SU-DHL-6 (cell line): ENCODE measurements at regions not wholly inside any gene's neighbourhood (a gene's known extent, or its start where the extent isn't known, plus 50 kb on each side); places are given as distances from the start of the nearest gene placed in this dataset.

Source experiments
- H2AFZ ChIP-seq: fragments of 200-600 bp; sonication (generic); 2 replicates; pipeline ENCODE4 v1.6.1; 2014; ENCODE audit warnings: low read depth, mild to moderate bottlenecking, moderate library complexity, mixed read lengths, antibody characterized with exemption, low read length; ENCODE audit not compliant: severe bottlenecking
- H3F3A ChIP-seq: fragments of 200-600 bp; shearing (Covaris generic); 2 replicates; pipeline ENCODE4 v1.6.0; 2016; ENCODE audit warnings: antibody characterized with exemption, mild to moderate bottlenecking; ENCODE audit not compliant: insufficient read depth
- H3K27ac ChIP-seq: fragments of 200-600 bp; sonication (generic); 2 replicates; pipeline ENCODE4 v1.5.1; 2016; ENCODE audit warnings: low read depth, mild to moderate bottlenecking, low read length, moderate library complexity, mixed read lengths
- H3K27me3 ChIP-seq: fragments of 200-600 bp; sonication (generic), shearing (Covaris generic); 2 replicates; pipeline ENCODE4 v1.6.0; 2014; ENCODE audit warnings: mild to moderate bottlenecking, low read length
- H3K36me3 ChIP-seq: fragments of 200-600 bp; sonication (generic); 2 replicates; pipeline ENCODE4 v1.6.1; 2014; ENCODE audit warnings: mild to moderate bottlenecking, low read length, mixed read lengths
- H3K4me2 ChIP-seq: fragments of 300-600, 200-600 bp; shearing (Covaris generic), sonication (generic); 2 replicates; pipeline ENCODE4 v1.6.0; 2014; ENCODE audit warnings: low read length, low read depth, mild to moderate bottlenecking; ENCODE audit not compliant: poor library complexity, severe bottlenecking
- H3K4me3 ChIP-seq: fragments of 200-600 bp; sonication (generic); 2 replicates; pipeline ENCODE4 v1.5.1; 2014; ENCODE audit warnings: antibody characterized with exemption, low read length, mild to moderate bottlenecking, mixed read lengths; ENCODE audit not compliant: insufficient read depth, poor library complexity, severe bottlenecking
- H3K79me2 ChIP-seq: fragments of 200-600 bp; sonication (generic); 2 replicates; pipeline ENCODE4 v1.6.1; 2014; ENCODE audit warnings: mild to moderate bottlenecking, low read length, moderate library complexity; ENCODE audit not compliant: insufficient read depth
- H3K9ac ChIP-seq: fragments of 200-600 bp; sonication (generic); 2 replicates; pipeline ENCODE4 v1.7.0; 2014; ENCODE audit warnings: mild to moderate bottlenecking, low read length
- H3K9me2 ChIP-seq: fragments of 200-600 bp; sonication (generic); replicated peaks from 2 replicates; pipeline ENCODE4 v1.6.1; 2014; ENCODE audit warnings: low read length; ENCODE audit not compliant: insufficient read depth
- H3K9me3 ChIP-seq: fragments of 200-600 bp; sonication (generic); 2 replicates; pipeline ENCODE4 v1.6.1; 2014; ENCODE audit warnings: low read length, mixed read lengths; ENCODE audit not compliant: insufficient read depth
- H4K20me1 ChIP-seq: fragments of 200-600 bp; sonication (generic); 2 replicates; pipeline ENCODE4 v1.6.1; 2014; ENCODE audit warnings: low read depth, mild to moderate bottlenecking, antibody characterized with exemption, low read length, moderate library complexity, mixed read lengths
- EZH2phosphoT487 ChIP-seq: fragments of 200-600 bp; sonication (generic), shearing (Covaris generic); conservative IDR thresholded peaks from 2 replicates; pipeline ENCODE4 v1.6.1; 2018; ENCODE audit warnings: mild to moderate bottlenecking, antibody characterized with exemption, low read length, moderate library complexity, mixed read lengths
- TF ChIP-seq, protein P1 (sequence below): fragments of 200-600 bp; sonication (generic); IDR thresholded peaks from one replicate; pipeline ENCODE4 v1.5.1; 2017; ENCODE audit warnings: antibody characterized with exemption, mild to moderate bottlenecking, low read length, moderate library complexity; ENCODE audit not compliant: insufficient read depth, poor library complexity, severe bottlenecking

DNA sequence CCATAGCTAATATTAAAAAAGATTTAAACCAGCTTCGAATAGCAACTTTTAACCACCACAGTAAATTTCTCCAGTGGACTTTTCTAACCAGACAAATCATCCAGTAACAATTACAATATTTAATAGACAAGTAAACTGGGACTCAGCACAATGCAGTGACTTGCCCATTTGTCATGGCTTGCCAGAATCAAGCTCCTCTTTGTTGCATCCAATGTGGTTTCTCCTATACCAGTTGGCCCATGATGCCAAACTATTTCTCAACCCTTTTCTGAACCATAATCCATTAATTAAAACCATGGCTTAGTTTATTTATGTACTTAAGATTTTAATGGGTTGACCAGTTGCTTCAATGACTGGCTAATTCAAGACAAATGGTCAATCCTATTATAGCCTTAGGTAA is 64.4 kb downstream of the DIO2 start:
- Histone ChIP-seq H3K9me2 (no peaks in the 10 kb centered on the region), H3K27ac (no peak overlapping the region), H3K36me3 (no peaks in the 10 kb centered on the region), H3K9me3 (no peaks in the 10 kb centered on the region), H3F3A (no peaks in the 10 kb centered on the region), H3K4me3 (no peak overlapping the region), H3K9ac (no peak overlapping the region), H3K79me2 (no peaks in the 10 kb centered on the region), H3K27me3 (no peaks in the 10 kb centered on the region), H3K4me2 (no peak overlapping the region), H2AFZ (no peak overlapping the region), H4K20me1 (no peaks in the 10 kb centered on the region)
- TF ChIP-seq EZH2phosphoT487, result no peak
- TF ChIP-seq, protein P1, sequence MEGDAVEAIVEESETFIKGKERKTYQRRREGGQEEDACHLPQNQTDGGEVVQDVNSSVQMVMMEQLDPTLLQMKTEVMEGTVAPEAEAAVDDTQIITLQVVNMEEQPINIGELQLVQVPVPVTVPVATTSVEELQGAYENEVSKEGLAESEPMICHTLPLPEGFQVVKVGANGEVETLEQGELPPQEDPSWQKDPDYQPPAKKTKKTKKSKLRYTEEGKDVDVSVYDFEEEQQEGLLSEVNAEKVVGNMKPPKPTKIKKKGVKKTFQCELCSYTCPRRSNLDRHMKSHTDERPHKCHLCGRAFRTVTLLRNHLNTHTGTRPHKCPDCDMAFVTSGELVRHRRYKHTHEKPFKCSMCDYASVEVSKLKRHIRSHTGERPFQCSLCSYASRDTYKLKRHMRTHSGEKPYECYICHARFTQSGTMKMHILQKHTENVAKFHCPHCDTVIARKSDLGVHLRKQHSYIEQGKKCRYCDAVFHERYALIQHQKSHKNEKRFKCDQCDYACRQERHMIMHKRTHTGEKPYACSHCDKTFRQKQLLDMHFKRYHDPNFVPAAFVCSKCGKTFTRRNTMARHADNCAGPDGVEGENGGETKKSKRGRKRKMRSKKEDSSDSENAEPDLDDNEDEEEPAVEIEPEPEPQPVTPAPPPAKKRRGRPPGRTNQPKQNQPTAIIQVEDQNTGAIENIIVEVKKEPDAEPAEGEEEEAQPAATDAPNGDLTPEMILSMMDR, result no peak

DNA sequence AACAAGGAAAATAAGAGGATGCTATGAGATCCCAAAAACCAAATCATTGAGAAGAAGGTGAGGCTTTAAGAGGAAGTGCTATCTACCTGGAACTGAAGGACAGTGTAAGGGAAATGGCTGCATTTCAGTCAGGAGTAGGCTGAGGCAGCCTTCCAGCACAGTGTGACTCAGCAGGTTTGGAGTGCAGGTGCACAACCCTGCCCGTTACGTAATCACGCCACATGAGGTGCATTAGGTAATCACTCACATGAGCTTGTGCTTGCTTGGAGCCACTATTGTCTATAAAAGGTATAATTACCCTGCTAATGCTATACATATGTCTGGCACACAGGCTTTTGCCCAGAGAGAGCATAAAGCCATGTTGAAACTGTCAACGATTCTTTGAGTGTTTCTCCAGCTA is 74.9 kb downstream of the DIO2 start:
- Histone ChIP-seq H3K9ac (no peak overlapping the region), H3F3A (no peaks in the 10 kb centered on the region), H3K4me2 (no peak overlapping the region), H3K4me3 (no peak overlapping the region), H3K27me3 (no peaks in the 10 kb centered on the region), H3K79me2 (no peaks in the 10 kb centered on the region), H4K20me1 (no peaks in the 10 kb centered on the region), H3K9me3 (peaks cover 30% of the 10 kb centered on the region), H3K9me2 (no peaks in the 10 kb centered on the region), H2AFZ (no peak overlapping the region), H3K36me3 (no peaks in the 10 kb centered on the region), H3K27ac (no peak overlapping the region)
- TF ChIP-seq EZH2phosphoT487, result no peak
- TF ChIP-seq, protein P1, result no peak

DNA sequence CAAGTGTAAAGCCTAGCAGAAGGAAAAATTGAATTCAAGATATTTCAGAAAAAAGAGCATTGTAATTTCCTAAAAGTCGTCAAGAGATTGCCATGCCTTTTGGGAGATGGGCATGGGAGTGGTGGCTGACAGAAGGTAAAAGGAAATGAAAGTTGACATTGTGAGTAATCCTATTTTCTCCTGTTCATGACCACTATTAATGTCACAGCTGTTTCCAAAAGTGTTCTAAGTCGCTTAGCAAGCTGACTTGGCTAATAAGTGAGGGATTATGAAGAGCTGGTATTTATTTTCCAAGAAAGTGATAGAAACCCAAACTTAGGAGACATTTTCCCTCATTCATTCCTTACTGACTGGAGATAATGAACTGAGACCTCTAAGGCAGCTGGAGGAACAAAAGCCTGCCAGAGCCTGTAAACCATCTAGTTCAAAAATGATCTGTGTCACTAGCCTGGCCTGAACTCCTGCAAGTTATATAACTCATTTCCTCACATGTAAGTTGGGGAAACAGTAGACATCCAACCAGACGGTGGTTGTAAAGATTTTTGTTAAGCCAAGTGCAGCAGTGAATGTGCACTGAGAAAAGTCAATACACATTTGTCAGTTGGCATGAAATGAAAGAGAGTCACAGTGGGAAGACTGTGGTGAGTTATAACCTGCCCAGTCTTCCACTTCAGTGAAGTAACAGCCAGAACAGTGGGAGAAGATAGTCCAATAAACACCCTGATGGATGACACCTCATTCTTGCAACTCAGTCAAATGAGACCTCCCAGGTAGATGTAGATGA is 75.8 kb downstream of the DIO2 start:
- Histone ChIP-seq H4K20me1 (no peaks in the 10 kb centered on the region), H3K4me3 (no peak overlapping the region), H3K9ac (no peak overlapping the region), H3K9me3 (peaks cover 30% of the 10 kb centered on the region), H3F3A (no peaks in the 10 kb centered on the region), H3K27me3 (no peaks in the 10 kb centered on the region), H2AFZ (no peak overlapping the region), H3K27ac (no peak overlapping the region), H3K79me2 (no peaks in the 10 kb centered on the region), H3K4me2 (no peak overlapping the region), H3K36me3 (no peaks in the 10 kb centered on the region), H3K9me2 (no peaks in the 10 kb centered on the region)
- TF ChIP-seq, protein P1, result no peak
- TF ChIP-seq EZH2phosphoT487, result no peak
